BE2C (cell line): ENCODE measurements at regions not wholly inside any gene's neighbourhood (a gene's known extent, or its start where the extent isn't known, plus 50 kb on each side); places are given as distances from the start of the nearest gene placed in this dataset.
A peak's percentile ranks its signal among the peaks of the same experiment; 100 is the strongest.

ENCODE experiments used
- DNase-seq: peaks from one replicate; pipeline ENCODE4 v3.0.0-alpha.2; 2020
- H3K27me3 ChIP-seq: fragments of 250-450 bp; sonication (Bioruptor Pico); 2 replicates; pipeline ENCODE4 v1.5.1; 2020; ENCODE audit warnings: mild to moderate bottlenecking
- H3K36me3 ChIP-seq: fragments of 250-450 bp; sonication (Bioruptor Pico); 2 replicates; pipeline ENCODE4 v1.5.1; 2020; ENCODE audit warnings: mild to moderate bottlenecking
- H3K4me1 ChIP-seq: fragments of 250-450 bp; sonication (Bioruptor Pico); 2 replicates; pipeline ENCODE4 v1.5.1; 2020
- H3K4me3 ChIP-seq: 2 replicates; pipeline ENCODE4 v1.5.1; 2011; ENCODE audit warnings: low read depth, low read length
- H3K9me3 ChIP-seq: fragments of 250-450 bp; sonication (Bioruptor Pico); 2 replicates; pipeline ENCODE4 v1.5.1; 2020
- CTCF ChIP-seq: IDR thresholded peaks from 2 replicates; pipeline ENCODE4 v1.5.1; 2012; ENCODE audit warnings: mild to moderate bottlenecking, low read depth, low read length

- Histone ChIP-seq H3K27me3 (no peaks in the 10 kb centered on the region; the same call in none of the 2 replicates), H3K4me3 (no peak overlapping the region), H3K4me1 (no peaks in the 10 kb centered on the region), H3K9me3 (no peaks in the 10 kb centered on the region), H3K36me3 (no peaks in the 10 kb centered on the region)
- DNase-seq, result no peak
- no peak for TF ChIP-seq CTCF
Measured at GRCh38 chr1:117689997-117690625, 84.3 kb downstream of the TENT5C start.

- TF ChIP-seq CTCF, result no peak
- H3K27me3 ChIP-seq, result no peaks in the 10 kb centered on the region; the same call in none of the 2 replicates
Measured at GRCh38 chr1:117691942-117692341, 86.1 kb downstream of the TENT5C start.

GRCh38 chr1:117694543-117694942 is 88.7 kb downstream of the TENT5C start:
- no peaks in the 10 kb centered on the region for H3K36me3 ChIP-seq
- no peaks in the 10 kb centered on the region for H3K9me3 ChIP-seq
- no peak for TF ChIP-seq CTCF
- DNase-seq, result no peak
- H3K4me1 ChIP-seq, result peaks cover 3% of the 10 kb centered on the region
- H3K27me3 ChIP-seq, result no peaks in the 10 kb centered on the region; the same call in 1 of the 2 replicates
- H3K4me3 ChIP-seq, result no peak overlapping the region

More at GRCh38 chr1:117691942-117692341, 86.1 kb downstream of the TENT5C start:
- no peak for DNase-seq
- no peak overlapping the region for H3K4me3 ChIP-seq
- H3K9me3 ChIP-seq, result no peaks in the 10 kb centered on the region
- peaks cover 1% of the 10 kb centered on the region for H3K4me1 ChIP-seq
- H3K36me3 ChIP-seq, result no peaks in the 10 kb centered on the region

- Histone ChIP-seq H3K27me3 (no peaks in the 10 kb centered on the region; the same call in 1 of the 2 replicates), H3K36me3 (no peaks in the 10 kb centered on the region), H3K4me1 (peaks cover 3% of the 10 kb centered on the region), H3K4me3 (no peak overlapping the region), H3K9me3 (no peaks in the 10 kb centered on the region)
- DNase-seq, result no peak
- no peak for TF ChIP-seq CTCF
Measured at GRCh38 chr1:117695796-117696490, 90.1 kb downstream of the TENT5C start.

- DNase-seq, result peak; percentile 26
- TF ChIP-seq CTCF, result no peak
- H3K36me3 ChIP-seq, result no peaks in the 10 kb centered on the region
- H3K4me3 ChIP-seq, result no peak overlapping the region
- peaks cover 3% of the 10 kb centered on the region for H3K4me1 ChIP-seq
- no peaks in the 10 kb centered on the region; the same call in 1 of the 2 replicates for H3K27me3 ChIP-seq
- H3K9me3 ChIP-seq, result no peaks in the 10 kb centered on the region
Measured at GRCh38 chr1:117696561-117696960, 90.7 kb downstream of the TENT5C start.

- no peaks in the 10 kb centered on the region for H3K36me3 ChIP-seq
- TF ChIP-seq CTCF, result no peak
- no peak for DNase-seq
Measured at GRCh38 chr1:117697220-117697781, 91.5 kb downstream of the TENT5C start.

More at GRCh38 chr1:117697220-117697781, 91.5 kb downstream of the TENT5C start:
- Histone ChIP-seq H3K27me3 (no peaks in the 10 kb centered on the region; the same call in 1 of the 2 replicates), H3K4me1 (peaks cover 3% of the 10 kb centered on the region), H3K4me3 (no peak overlapping the region), H3K9me3 (no peaks in the 10 kb centered on the region)
